Uterus (tissue), 3 donors: ENCODE measurements at regions not wholly inside any gene's neighbourhood (a gene's known extent, or its start where the extent isn't known, plus 50 kb on each side); places are given as distances from the start of the nearest gene placed in this dataset.

Experiments
- DNase-seq, 2 donors: peaks; one replicate each; pipeline ENCODE4 v3.0.0-alpha.2; 2019 to 2020
- H3K27ac ChIP-seq, 2 donors: fragments of 200-600 bp; sonication (generic); 1 replicate in 1 of 2; 2 replicates in 1 of 2; pipeline ENCODE4 v1.5.1; 2016 to 2018
- H3K27me3 ChIP-seq, 2 donors: fragments of 200-600 bp; sonication (generic); one replicate each; pipeline ENCODE4 v1.5.1; 2018 to 2019; ENCODE audit warnings: control low read depth in 1 of 2
- H3K36me3 ChIP-seq, 2 donors: fragments of 200-600 bp; sonication (generic); one replicate each; pipeline ENCODE4 v1.5.1; 2019; ENCODE audit warnings: control low read depth in 1 of 2
- H3K4me1 ChIP-seq, 2 donors: fragments of 200-600 bp; sonication (generic); one replicate each; pipeline ENCODE4 v1.5.1; 2018 to 2019; ENCODE audit warnings: control low read depth in 1 of 2
- H3K4me3 ChIP-seq, 2 donors: fragments of 200-600 bp; sonication (generic); 1 replicate in 1 of 2; 2 replicates in 1 of 2; pipeline ENCODE4 v1.5.1; 2018 to 2019; ENCODE audit warnings: mild to moderate bottlenecking in 1 of 2
- H3K9me3 ChIP-seq, 2 donors: fragments of 200-600 bp; sonication (generic); one replicate each; pipeline ENCODE4 v1.5.1; 2019; ENCODE audit warnings: control low read depth in 1 of 2
- CTCF ChIP-seq, 4 experiments: fragments of 200-600 bp in 2 of 4; fragments of 450-650 bp in 2 of 4; sonication (generic) in 2 of 4; IDR thresholded peaks; one replicate each; pipeline ENCODE4 v1.5.1; 2016 to 2019; ENCODE audit warnings: antibody characterized with exemption in 4 of 4, mild to moderate bottlenecking in 2 of 4, moderate library complexity in 1 of 4
- POLR2A ChIP-seq, 2 donors: fragments of 450-650 bp; IDR thresholded peaks; one replicate each; pipeline ENCODE4 v1.6.1; 2016; ENCODE audit warnings: antibody characterized with exemption in 2 of 2, mild to moderate bottlenecking in 1 of 2, moderate library complexity in 1 of 2
- intact Hi-C: fragments of 100-400 bp; cut with DNase I; formaldehyde crosslinking; loops from one replicate; pipeline ENCODE4 v1.15.1; 2023; ENCODE audit warnings: low total_unique reads
- donor health status: DM: yes; HTN: yes; CAD: no.

GRCh38 chr10:4683838-4684237, 142.2 kb upstream of the AKR1E2 start:
- intact Hi-C loops: no loop called here

GRCh38 chr10:4683137-4683536, 142.9 kb upstream of the AKR1E2 start:
- H3K27me3 ChIP-seq: no peaks in the 10 kb centered on the region
- no peak for TF ChIP-seq POLR2A (IDR thresholded peaks at IDR 0.05)
- no peak for TF ChIP-seq CTCF (IDR thresholded peaks at IDR 0.05)
- H3K27ac ChIP-seq: no peak overlapping the region
- no peak for DNase-seq
- H3K4me3 ChIP-seq: no peak overlapping the region
- H3K4me1 ChIP-seq: peaks cover 0 to 8% of the 10 kb centered on the region in 2 donors
- H3K9me3 ChIP-seq: no peaks in the 10 kb centered on the region
- intact Hi-C loops: no loop called here
- no peaks in the 10 kb centered on the region for H3K36me3 ChIP-seq

More at GRCh38 chr10:4683838-4684237, 142.2 kb upstream of the AKR1E2 start:
- TF ChIP-seq CTCF (IDR thresholded peaks at IDR 0.05): no peak
- TF ChIP-seq POLR2A (IDR thresholded peaks at IDR 0.05): no peak
- Histone ChIP-seq H3K27ac (no peak overlapping the region), H3K4me3 (no peak overlapping the region), H3K27me3 (no peaks in the 10 kb centered on the region), H3K9me3 (no peaks in the 10 kb centered on the region), H3K36me3 (no peaks in the 10 kb centered on the region), H3K4me1 (peaks cover 0 to 1% of the 10 kb centered on the region in 2 donors)
- DNase-seq: no peak

GRCh38 chr10:4678951-4679671, 146.9 kb upstream of the AKR1E2 start:
- Histone ChIP-seq H3K36me3 (no peaks in the 10 kb centered on the region), H3K27ac (peak overlapping the region; percentile 74 to 76), H3K27me3 (no peaks in the 10 kb centered on the region), H3K9me3 (no peaks in the 10 kb centered on the region), H3K4me3 (no peak overlapping the region), H3K4me1 (peaks cover 0 to 8% of the 10 kb centered on the region in 2 donors)
- TF ChIP-seq CTCF (IDR thresholded peaks at IDR 0.05) (no peak), POLR2A (IDR thresholded peaks at IDR 0.05) (no peak)
- intact Hi-C loops: no loop called here
- DNase-seq: no peak

GRCh38 chr10:4678023-4678950, 147.7 kb upstream of the AKR1E2 start:
- Histone ChIP-seq H3K4me1 (peaks cover 0 to 8% of the 10 kb centered on the region in 2 donors), H3K27me3 (no peaks in the 10 kb centered on the region), H3K36me3 (no peaks in the 10 kb centered on the region), H3K27ac (peak overlapping the region; percentile 74 to 76), H3K4me3 (no peak overlapping the region), H3K9me3 (no peaks in the 10 kb centered on the region)
- intact Hi-C loops: no loop called here
- DNase-seq: peak in 1 of 2 donors; percentile 47
- TF ChIP-seq POLR2A (IDR thresholded peaks at IDR 0.05): no peak
- TF ChIP-seq CTCF (IDR thresholded peaks at IDR 0.05): no peak
